Neuron (in vitro differentiated cells): ENCODE measurements at regions not wholly inside any gene's neighbourhood (a gene's known extent, or its start where the extent isn't known, plus 50 kb on each side); places are given as distances from the start of the nearest gene placed in this dataset.

Source experiments
- H2AFZ ChIP-seq: one replicate; pipeline ENCODE4 v1.6.1; 2013; ENCODE audit warnings: low read depth, mild to moderate bottlenecking, inconsistent platforms, low read length, moderate library complexity
- H3K27me3 ChIP-seq: one replicate; pipeline ENCODE4 v1.6.1; 2013; ENCODE audit warnings: low read length; ENCODE audit not compliant: insufficient read depth
- H3K36me3 ChIP-seq: one replicate; pipeline ENCODE4 v1.6.1; 2013; ENCODE audit warnings: low read length; ENCODE audit not compliant: insufficient read depth
- H3K4me1 ChIP-seq: one replicate; pipeline ENCODE4 v1.6.1; 2013; ENCODE audit warnings: low read length; ENCODE audit not compliant: insufficient read depth
- H3K4me3 ChIP-seq: 2 replicates; pipeline ENCODE4 v1.5.1; 2013; ENCODE audit warnings: mild to moderate bottlenecking, low read length, moderate library complexity
- H3K9me3 ChIP-seq: one replicate; pipeline ENCODE4 v1.6.1; 2013; ENCODE audit warnings: low read length

DNA sequence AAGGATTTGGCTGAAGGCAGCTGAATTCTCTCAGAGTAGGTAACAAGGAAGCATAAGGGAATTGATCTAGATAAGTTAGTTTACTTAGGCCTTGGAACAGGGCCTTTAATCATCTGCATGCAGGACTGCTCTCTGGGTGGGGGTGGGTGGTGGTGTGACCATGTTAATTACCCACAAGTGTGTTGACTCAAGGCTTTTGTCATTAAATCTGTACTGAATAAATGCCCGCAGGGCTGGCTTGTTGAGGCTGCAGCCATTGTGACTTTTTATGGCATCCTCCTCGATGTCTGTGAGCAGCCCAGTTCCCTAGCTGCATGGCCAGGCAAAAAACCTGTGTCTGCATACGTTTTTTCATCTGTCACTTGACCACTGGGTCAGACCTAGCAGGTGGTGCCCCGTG is 63.5 kb upstream of the ASCC3 start:
- no peaks in the 10 kb centered on the region for H3K36me3 ChIP-seq
- no peak overlapping the region for H3K4me3 ChIP-seq
- H3K4me1 ChIP-seq: no peaks in the 10 kb centered on the region
- H2AFZ ChIP-seq: peak overlapping the region; percentile 28
- H3K27me3 ChIP-seq: no peaks in the 10 kb centered on the region
- peaks cover 4% of the 10 kb centered on the region for H3K9me3 ChIP-seq

DNA sequence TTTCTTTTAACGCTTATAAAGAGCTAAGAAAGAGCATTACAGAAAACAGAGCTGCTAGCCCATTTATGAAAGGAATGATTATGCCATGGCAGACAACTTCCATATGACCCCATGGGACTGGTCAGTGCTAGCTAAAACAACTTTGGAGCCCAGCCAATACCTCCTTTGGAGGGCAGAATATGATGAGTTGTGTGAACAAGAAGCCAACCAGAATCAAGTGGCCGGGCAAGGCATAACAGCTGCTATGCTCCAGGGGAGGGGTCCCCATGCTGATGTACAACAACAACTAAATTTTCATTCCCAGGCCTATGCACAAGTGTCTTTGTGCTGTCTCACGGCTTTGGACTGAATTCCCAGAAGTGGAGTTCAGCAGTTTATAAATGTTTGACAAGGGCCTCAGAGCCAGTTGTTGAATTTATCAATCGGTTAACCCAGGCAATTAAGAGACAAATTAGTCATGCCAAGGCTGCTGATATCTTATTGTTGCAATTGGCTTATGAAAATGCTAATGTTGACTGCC is 65.0 kb upstream of the ASCC3 start:
- H3K27me3 ChIP-seq: no peaks in the 10 kb centered on the region
- no peak overlapping the region for H2AFZ ChIP-seq
- H3K4me3 ChIP-seq: no peak overlapping the region
- H3K4me1 ChIP-seq: no peaks in the 10 kb centered on the region
- no peaks in the 10 kb centered on the region for H3K36me3 ChIP-seq
- peaks cover 4% of the 10 kb centered on the region for H3K9me3 ChIP-seq

DNA sequence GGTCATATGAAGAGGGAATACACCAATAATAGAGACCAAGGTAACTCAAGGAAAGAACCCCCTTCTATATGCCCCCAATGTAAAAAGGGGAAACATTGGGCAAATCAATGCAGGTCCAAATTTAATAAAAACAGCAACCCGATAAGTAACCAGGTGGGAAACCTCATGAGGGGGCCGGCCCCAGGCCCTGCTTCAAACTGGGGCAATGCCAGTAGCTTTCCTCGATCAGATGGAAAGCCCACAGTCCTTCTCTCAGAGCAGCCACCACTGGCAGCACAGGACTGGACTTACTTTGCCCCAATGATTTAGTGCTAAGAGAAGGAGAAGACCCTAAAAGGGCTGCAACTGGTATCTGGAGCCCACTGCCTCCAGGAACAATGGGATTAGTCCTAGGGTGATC is 65.6 kb upstream of the ASCC3 start:
- H3K9me3 ChIP-seq: peaks cover 4% of the 10 kb centered on the region
- no peaks in the 10 kb centered on the region for H3K27me3 ChIP-seq
- no peak overlapping the region for H2AFZ ChIP-seq
- no peaks in the 10 kb centered on the region for H3K36me3 ChIP-seq
- no peaks in the 10 kb centered on the region for H3K4me1 ChIP-seq
- no peak overlapping the region for H3K4me3 ChIP-seq

DNA sequence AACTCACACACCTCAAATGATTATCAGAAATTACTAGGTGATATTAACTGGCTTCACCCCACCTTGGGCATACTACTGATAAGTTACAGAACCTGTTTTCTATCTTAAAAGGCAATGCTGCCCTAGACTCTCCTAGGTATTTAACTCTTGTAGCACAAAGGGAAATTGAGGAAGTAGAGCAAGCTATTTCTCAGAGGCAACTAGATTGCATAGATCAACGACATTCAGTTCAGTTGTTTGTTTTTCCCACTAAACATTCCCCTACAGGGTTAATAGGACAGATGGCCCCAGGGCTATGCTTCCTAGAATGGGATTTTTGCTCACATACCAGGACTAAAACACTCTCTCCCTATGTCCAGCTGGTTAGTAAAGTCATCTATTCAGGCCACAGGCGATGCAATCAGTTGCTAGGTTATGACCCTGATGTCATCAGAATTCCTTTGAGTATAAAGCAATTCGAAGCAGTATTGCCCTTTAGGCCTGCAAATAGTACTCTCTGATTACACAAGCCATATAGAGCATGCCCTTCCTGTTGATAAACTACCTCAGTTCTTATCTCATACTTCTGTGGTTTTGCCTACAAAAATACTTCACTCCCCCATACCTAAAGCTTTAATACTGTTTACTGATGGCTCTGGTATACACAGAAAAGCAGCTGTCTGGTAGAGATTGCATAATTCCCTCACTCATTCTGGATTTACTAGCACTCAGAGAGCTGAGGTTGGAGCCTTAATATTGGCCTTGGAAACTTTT is 67.4 kb upstream of the ASCC3 start:
- no peaks in the 10 kb centered on the region for H3K4me1 ChIP-seq
- no peak overlapping the region for H2AFZ ChIP-seq
- peaks cover 4% of the 10 kb centered on the region for H3K9me3 ChIP-seq
- H3K36me3 ChIP-seq: no peaks in the 10 kb centered on the region
- H3K4me3 ChIP-seq: no peak overlapping the region
- H3K27me3 ChIP-seq: no peaks in the 10 kb centered on the region

DNA sequence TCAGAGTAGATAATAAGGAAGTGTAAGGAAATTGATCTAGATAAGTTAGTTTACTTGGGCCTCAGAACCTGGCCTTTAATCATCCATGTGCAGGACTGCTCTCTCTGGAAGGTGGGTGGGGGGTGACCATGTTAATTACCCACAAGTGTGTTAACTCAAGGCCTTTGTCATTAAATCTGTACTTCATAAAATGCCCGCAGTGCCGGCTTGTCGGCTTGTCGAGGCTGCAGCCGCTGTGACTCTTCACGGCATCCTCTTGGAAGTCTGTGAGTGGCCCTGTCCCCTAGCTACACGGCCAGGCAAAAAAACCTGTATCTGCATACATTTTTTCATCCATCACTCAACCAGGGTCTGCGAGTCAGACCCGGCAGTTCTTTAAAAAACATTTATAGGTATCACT is 70.9 kb upstream of the ASCC3 start:
- Histone ChIP-seq H3K27me3 (no peaks in the 10 kb centered on the region), H3K36me3 (no peaks in the 10 kb centered on the region), H3K4me3 (no peak overlapping the region), H3K4me1 (no peaks in the 10 kb centered on the region), H3K9me3 (no peaks in the 10 kb centered on the region), H2AFZ (no peak overlapping the region)

DNA sequence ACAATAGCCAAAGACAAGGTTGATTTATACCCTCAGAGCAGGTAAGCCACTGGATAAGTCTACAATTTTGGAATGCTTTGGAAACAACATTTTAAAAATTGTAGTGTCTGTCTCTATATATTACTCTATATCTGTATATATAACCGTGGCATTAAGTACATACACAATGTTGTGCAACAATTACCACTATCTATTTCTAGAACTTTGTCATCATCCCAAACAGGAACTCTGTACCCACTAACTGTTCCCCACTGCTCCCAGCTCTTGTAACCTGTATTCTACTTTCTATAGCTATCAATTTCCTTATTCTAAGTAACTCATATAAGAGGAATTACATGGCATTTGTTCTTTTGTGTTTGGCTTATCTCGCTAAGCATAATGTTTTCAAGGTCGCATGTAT is 78.2 kb upstream of the ASCC3 start:
- H3K4me1 ChIP-seq: no peaks in the 10 kb centered on the region
- no peak overlapping the region for H2AFZ ChIP-seq
- no peak overlapping the region for H3K4me3 ChIP-seq
- no peaks in the 10 kb centered on the region for H3K27me3 ChIP-seq
- H3K36me3 ChIP-seq: no peaks in the 10 kb centered on the region
- no peaks in the 10 kb centered on the region for H3K9me3 ChIP-seq

DNA sequence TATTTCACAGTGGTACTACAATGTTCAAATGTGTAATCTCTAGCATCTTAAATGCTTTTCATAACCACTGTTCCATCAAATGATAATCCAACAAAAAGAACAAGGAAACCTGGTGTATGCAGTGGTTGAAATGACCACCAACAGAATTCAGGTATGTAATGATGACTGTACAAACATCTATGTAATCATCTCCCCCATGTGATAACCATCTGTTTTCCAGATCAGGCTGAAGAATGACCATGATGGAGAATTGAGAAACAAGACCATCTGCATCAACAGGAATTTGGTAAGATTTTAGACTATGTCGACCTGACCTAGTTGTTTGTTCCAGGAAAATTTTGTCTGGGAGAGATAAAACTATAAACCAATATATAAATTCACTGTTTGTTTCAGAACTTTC is 81.3 kb upstream of the ASCC3 start:
- peaks cover 2% of the 10 kb centered on the region for H3K27me3 ChIP-seq
- H3K36me3 ChIP-seq: no peaks in the 10 kb centered on the region
- no peaks in the 10 kb centered on the region for H3K9me3 ChIP-seq
- no peaks in the 10 kb centered on the region for H3K4me1 ChIP-seq
- no peak overlapping the region for H3K4me3 ChIP-seq
- H2AFZ ChIP-seq: no peak overlapping the region

DNA sequence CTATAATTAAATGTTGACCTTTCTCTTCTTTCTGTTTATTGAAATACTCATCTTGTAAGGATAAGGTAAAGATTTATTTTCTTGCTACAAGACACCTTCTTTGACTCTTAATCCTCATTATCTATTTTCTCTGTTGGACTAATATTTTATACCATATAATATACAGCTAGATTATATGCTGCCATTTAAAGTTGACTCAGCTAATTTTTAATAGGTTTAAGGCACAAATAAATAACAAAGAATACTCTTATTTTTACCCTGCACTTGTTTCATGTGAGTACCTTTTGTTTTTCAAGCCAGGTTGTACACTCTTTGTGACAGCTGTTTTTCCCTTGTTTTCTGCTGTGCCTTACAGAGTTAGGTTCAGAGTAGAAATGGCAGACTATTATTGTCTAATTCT is 83.9 kb upstream of the ASCC3 start:
- Histone ChIP-seq H2AFZ (no peak overlapping the region), H3K36me3 (no peaks in the 10 kb centered on the region), H3K4me3 (no peak overlapping the region), H3K27me3 (peaks cover 2% of the 10 kb centered on the region), H3K9me3 (no peaks in the 10 kb centered on the region), H3K4me1 (no peaks in the 10 kb centered on the region)

DNA sequence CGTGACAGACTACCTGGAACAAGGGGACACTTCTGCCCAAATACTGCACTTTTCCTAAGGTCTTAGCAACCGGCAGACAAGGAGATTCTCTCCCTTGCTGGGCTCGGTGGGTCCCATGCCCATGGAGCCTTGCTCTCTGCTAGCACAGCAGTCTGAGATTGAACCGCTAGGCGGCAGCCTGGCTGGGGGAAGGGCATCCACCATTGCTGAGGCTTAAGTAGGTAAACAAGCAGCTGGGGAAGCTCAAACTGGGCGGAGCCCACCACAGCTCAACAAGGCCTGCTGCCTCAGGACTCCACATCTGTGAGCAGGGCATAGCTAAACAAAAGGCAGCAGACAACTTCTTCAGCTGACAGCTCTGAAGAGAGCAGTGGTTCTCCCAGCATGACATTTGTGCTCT is 87.8 kb upstream of the ASCC3 start:
- H3K4me3 ChIP-seq: no peak overlapping the region
- peaks cover 2% of the 10 kb centered on the region for H3K27me3 ChIP-seq
- H3K4me1 ChIP-seq: no peaks in the 10 kb centered on the region
- H2AFZ ChIP-seq: no peak overlapping the region
- no peaks in the 10 kb centered on the region for H3K36me3 ChIP-seq
- no peaks in the 10 kb centered on the region for H3K9me3 ChIP-seq

DNA sequence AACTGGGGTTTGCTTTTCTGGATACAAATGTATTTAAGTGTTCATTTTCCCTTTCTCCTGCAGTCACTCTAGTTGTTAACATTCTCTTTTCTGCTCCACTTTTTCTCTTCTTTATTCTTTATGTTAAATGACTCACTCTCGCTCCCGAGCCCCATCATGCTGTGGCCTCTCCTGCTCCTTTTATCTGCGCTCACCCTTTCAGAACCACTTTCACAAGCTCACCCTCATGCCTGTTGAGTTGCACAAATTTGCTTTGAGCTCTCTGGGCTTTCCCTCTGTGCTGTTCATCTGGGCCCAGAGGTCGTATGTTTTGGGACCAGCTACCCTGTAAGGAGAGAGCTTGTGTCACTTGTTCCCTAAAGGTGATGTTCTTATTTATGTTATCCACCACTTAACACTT is 98.1 kb upstream of the ASCC3 start:
- H3K4me3 ChIP-seq: no peak overlapping the region
- no peaks in the 10 kb centered on the region for H3K36me3 ChIP-seq
- H2AFZ ChIP-seq: peak overlapping the region; percentile 72
- H3K27me3 ChIP-seq: no peaks in the 10 kb centered on the region
- peaks cover 6% of the 10 kb centered on the region for H3K4me1 ChIP-seq
- no peaks in the 10 kb centered on the region for H3K9me3 ChIP-seq

DNA sequence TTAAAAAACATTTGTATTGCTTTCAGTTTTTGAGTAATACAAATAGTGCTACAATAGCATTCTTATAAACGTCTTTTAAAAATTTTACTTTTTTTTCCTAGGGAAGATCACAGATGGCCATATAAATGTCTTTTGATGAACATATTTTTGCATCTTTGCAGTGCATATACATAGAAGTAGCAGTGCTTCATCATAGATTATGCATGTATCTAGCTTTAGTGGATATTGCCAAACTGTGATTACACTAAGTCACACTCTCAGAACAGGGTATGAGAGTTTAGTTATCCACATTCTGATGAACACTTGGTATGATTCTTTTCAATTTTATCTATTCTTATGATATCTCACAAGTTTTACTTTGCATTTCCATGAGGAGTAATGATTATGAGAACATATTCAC is 99.8 kb upstream of the ASCC3 start:
- Histone ChIP-seq H3K27me3 (no peaks in the 10 kb centered on the region), H3K4me3 (no peak overlapping the region), H3K36me3 (no peaks in the 10 kb centered on the region), H3K9me3 (no peaks in the 10 kb centered on the region), H3K4me1 (peaks cover 6% of the 10 kb centered on the region), H2AFZ (no peak overlapping the region)

DNA sequence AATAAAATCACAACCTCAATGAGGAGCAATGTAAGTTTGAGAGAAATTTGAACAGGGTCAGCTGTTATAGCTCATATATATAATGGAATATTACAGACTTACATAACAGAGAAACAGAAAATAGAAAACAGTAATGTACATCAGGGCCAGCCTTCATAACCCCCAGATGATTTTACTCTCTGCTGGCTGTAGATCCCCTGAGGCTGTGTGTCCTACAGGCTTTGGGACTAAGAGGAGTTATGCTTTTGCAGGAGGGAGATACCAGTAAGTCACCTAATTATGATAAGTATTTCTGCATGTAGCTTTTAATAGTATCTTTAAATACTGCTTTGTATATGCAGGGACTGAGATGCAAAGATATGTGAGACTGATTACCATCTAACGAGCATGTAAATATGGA is 105.8 kb upstream of the ASCC3 start:
- Histone ChIP-seq H3K4me1 (no peaks in the 10 kb centered on the region), H3K27me3 (no peaks in the 10 kb centered on the region), H3K4me3 (no peak overlapping the region), H2AFZ (no peak overlapping the region), H3K9me3 (no peaks in the 10 kb centered on the region), H3K36me3 (no peaks in the 10 kb centered on the region)

DNA sequence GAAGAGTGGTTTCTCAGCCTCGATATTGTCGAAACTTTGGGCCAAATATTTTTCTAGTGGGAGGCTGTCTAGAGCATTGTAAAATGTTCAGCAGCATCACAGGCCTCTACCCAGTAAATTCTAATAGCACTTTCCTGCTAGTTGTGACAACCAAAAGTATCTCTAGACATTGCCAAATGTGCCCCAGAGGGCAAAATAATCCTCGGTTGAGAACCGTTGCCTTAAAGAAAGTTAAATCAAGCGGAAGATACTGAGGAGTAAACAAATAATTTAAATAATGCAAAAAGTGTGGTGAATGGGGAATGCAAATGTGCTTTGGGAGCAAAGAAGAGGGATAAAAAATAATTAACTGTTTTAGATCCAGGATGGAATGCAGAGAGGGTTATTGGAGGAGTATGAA is 106.4 kb upstream of the ASCC3 start:
- no peaks in the 10 kb centered on the region for H3K9me3 ChIP-seq
- no peaks in the 10 kb centered on the region for H3K36me3 ChIP-seq
- no peak overlapping the region for H2AFZ ChIP-seq
- H3K4me1 ChIP-seq: no peaks in the 10 kb centered on the region
- H3K27me3 ChIP-seq: no peaks in the 10 kb centered on the region
- no peak overlapping the region for H3K4me3 ChIP-seq

DNA sequence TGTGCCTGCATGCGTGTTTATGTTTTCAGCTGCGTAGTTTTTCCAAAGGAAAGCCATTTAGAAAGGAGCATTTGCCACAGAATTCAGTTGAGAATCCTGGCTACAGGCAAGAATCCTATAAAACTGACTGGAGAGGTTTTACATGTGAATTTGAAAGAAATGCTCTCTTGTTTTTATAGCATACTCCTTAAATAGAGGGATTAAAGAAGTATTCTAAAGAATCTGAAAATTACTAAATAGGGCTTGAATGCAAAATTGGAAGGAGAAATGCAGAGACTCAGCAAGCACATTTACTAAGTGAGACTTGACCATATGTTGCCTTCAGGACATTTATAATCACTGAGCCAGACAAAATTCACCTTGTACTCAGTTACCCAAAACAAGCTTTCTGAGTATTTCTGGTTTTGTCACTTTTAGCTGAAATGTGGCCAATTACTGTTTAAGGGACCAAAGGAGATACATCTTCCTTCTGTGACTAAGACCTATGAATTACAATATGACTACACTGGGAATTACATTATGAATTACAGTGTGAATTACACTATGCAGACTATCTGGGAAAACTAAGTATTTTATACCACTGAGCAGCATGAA is 107.4 kb upstream of the ASCC3 start:
- no peak overlapping the region for H3K4me3 ChIP-seq
- no peaks in the 10 kb centered on the region for H3K27me3 ChIP-seq
- H2AFZ ChIP-seq: no peak overlapping the region
- no peaks in the 10 kb centered on the region for H3K36me3 ChIP-seq
- H3K4me1 ChIP-seq: no peaks in the 10 kb centered on the region
- no peaks in the 10 kb centered on the region for H3K9me3 ChIP-seq
